ENCODE measurements at regions not wholly inside any gene's neighbourhood (a gene's known extent, or its start where the extent isn't known, plus 50 kb on each side); places are given as distances from the start of the nearest gene placed in this dataset.
"Not testable (repeated sequence)": the region's sequence is repeated elsewhere in the genome, so short reads cannot be mapped to it uniquely, and the experiment has no call there.

DNA sequence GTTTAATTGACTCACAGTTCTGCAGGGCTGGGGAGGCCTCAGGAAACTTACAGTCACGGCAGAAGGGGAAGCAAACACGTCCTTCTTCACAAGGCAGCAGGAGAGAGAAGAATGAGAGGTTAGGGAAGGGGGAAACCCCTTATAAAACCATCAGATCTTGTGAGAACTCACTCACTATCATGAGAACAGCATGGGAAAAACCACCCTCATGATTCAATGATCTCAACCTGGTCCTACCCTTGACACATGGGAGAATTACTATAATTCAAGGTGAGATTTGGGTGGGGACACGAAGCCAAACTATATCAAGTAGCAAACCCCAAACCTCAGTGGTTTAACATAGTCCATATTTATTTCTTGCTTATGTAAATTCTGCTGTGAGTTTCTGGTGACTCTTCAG is 252.0 kb upstream of the USP25 start:
- not testable (repeated sequence) for DNase-seq (ENCODE audit: low spot score)

DNA sequence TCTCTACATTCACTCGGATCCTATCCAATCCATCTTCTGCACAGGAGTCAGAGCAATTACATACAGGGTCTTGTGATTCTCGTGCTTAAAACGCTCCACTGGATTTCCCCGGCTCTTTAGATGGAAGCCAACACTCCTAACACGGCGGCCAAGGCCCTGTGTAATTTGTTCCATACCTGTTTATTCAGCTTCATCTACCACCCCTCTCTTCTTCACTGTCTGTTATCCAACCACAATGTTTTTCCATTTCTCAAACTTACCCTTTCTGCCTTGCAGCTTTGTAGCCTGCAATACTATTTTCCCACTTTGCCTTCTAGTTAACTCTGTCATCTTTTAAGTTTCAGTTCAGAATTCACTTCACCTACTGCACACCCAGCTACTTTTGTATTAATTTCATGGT is 249.6 kb upstream of the USP25 start:
- DNase-seq (ENCODE audit: low spot score) = no peak

DNA sequence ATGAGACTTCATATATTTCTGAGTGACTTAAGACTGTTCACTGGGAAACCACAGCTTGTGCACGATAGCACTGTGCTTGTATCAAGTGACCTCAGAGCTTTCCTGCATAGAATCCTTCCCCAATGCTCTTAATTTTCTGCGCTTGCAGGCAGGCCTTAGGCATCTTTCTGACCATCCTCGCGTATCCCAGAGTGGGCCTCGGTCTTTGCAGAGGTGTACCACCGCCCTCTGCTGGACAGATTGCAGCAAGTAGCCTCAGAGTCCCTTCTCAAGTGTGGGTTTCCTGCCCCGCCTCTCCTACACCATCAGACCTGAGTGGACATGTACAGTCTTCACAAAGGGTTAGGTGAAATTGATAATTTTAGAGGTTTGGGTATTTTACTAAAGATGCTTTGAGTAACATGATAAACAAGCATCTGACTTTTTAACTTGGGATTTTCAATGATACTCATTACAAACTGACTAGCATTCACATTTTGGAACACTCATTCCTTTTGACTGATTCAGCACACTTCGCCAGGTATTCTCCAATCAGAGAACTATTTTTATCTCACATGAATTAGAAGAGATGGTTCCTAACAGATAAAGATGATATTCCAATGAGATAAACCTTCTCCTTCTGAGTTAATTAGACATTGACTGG is 246.5 kb upstream of the USP25 start:
- peak; percentile 5 for DNase-seq (ENCODE audit: low spot score)

DNA sequence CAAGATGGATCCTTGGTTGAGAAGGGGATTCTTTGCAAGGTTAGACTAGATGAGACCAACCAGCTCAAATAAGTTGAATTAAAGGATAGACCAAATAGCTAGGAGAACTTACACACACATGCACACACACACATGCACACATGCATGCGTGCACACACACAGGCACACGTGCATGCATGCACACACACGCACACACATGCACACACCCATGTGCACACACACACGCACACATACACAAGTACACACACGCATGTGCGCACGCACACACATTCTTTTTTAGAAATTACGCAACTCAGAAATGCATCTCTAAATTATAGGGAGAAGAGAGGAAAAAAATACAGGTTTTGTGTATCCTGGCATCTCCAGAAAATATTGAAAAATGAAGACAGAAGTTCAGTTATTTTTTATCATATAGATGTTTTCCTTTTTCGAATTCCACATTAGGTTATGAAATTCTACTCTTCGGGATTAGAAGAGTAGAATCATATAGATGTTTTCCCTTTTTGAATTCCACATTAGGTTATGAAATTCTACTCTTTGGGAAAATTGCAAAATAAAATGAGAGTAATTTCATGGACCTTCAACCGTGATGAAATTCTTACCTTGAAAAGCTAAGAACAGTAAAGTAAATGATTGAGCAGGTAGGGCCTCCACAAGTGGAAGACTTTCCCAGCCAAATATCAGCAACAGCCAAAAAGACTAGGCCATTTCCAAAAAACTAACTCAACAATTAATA is 243.2 kb upstream of the USP25 start:
- no peak for DNase-seq (ENCODE audit: low spot score)

DNA sequence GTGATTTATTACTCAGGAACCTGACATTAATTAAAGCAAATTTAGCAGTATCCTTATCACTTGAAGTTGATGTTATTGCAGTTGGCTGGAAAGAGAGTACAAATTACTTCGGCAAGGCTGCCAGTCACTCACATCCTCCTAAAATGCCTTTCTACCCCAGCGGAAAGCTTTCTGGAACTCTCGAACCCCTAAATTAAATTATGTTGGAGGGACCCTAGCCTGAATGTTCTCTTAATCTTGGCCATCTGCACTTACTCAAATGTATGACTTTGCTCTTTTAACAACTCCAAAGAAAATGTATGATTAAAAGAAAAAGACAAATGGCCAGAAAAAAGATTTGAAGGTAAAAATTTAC is 242.6 kb upstream of the USP25 start:
- DNase-seq (ENCODE audit: low spot score) = no peak

DNA sequence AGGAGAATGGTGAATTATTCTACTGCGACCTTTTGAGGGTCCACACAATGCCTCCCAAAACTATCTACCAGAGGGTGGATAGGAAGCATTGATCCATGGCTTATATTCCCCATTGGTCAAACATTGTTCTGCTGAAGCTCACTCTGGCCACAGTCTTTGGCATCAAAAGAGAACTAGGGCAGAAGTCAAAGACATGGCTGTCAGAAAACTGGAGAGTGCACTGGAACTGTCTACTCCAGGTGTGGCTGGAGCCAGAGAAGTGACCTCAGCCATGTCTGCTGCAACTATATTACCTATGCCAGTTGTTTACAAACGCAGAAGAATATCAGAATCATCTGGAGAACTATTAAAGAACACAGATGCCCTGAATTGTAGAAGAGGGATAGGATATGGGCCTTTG is 238.7 kb upstream of the USP25 start:
- no peak for DNase-seq (ENCODE audit: low spot score)

DNA sequence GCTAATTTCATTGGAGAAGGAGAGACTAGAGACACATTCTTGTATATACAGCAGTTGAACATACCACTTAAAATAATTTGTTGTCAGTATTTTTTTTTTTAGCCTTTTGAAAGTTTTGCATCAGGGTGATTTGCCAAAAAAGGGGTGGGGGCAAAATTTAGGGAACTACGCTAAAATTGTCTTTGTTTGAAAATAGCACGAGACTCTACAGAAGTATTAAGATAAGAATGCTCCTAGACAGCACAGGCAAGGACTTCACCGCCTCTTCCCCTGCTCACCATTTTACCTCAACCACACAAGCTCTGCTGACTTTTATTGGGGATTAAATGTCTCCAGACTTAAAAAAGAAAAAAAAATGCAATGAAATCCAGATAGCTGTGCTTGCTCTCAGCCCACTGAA is 236.1 kb upstream of the USP25 start:
- DNase-seq (ENCODE audit: low spot score) = no peak

DNA sequence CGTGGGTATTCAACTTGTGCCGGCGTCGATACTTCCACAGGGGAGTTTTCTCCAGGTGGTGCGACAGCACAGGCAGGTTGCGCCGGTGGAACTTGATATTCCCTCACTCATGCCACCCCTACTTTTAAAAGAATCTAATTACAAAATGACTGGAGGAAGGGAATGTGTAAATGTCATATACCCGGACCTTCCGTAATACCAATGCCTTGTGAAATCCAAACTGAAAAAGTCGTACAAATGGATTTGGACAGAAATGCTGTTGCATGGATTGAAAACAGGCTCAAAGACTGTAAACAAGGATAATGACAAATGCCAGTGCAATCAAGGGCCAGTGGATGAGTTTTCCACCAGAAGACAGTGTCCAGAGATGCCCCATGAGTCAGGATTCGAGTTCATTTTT is 235.3 kb upstream of the USP25 start:
- no peak for DNase-seq (ENCODE audit: low spot score)

DNA sequence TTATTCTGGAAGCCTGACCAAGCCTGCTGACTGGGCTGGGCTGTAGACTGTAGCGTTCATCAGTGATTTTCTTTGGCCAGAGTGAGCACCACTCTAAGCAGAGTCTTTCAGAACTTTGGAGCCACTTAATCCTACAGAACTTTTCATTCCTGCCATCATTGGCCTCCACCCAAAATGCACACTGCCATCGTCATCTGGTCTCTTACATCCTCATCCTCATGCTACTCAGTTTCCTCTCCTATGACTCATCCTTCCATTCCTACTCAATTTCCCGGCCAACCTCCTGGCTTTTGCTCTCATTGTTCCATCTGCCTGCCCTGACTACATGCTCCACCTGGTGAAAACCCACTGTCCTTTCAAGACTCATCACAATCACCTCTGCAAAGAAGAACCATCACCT is 233.8 kb upstream of the USP25 start:
- DNase-seq (ENCODE audit: low spot score) = no peak

DNA sequence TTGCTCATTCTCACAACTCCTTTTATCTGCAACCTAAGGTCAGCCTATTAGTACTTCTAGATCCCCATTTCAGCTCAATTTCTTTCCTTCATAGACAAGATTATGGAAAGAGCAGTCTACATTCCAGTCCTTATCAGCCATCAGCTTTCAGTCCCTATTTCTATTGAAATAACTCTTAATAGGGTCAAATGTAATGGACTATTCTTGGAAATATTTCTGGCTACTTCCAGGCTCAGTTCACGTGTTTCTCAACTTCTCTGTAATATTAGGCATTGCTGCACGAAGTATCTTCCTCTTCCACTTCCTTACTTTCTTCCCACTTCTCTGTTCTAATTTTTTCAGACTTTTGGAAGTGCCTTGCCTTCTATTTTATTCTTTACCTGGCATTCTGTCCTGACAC is 232.9 kb upstream of the USP25 start:
- no peak for DNase-seq (ENCODE audit: low spot score)

DNA sequence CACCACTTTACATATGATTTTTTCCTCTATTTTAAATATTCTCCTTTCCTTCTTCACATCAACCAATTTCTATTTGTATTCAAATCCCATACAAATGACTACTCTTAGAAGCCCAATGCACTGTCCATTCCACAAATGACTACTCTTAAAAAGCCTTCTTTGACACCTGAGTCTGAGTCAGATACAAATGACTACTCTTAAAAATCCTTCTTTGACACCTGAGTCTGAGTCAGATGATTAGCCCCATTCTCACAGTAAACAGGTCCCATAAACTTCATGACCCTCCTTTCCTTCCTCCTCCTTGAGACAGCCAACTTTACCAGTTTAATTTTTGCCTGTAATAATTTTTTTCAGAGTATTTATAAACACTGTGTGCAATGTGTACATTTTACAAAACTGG is 231.3 kb upstream of the USP25 start:
- DNase-seq (ENCODE audit: low spot score) = no peak

DNA sequence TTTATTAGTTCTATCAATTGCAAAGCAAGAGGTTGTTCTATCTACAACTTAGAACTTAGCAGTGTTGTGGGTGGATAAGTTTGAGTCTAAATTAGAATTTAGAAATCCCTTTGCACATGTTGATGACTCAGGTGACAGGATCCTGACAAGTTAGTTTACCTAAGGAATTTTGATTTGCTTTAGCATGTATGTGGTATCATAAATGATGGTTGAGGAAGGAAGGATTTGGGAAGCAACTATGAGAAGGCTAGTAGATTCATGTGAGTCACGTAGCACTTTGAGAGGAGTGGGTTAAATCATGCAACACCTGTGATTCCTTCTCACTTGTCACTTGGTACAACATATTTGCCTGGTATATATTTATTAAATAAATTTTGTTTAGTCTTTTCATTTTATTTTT is 223.7 kb upstream of the USP25 start:
- no peak for DNase-seq (ENCODE audit: low spot score)

DNA sequence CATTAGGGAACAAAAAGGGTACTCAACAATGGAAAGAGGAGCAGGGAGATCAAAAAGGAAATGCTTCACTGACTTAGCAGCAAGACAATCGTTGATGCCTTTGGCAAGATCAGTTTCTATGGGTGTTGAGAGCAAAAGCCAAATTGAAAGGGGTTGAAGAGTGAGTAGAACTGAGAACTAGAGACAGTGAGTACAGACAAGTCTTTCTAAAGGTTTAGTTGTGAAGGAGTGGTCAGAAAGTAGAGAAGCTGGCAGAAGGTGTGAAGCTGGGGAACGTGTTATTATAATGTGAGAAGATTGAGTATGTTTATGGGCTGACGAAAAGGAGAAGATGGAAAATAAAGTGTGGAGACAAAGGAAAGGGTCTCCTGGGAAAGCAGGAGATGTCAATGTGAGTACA is 221.2 kb upstream of the USP25 start:
- DNase-seq (ENCODE audit: low spot score) = no peak

DNA sequence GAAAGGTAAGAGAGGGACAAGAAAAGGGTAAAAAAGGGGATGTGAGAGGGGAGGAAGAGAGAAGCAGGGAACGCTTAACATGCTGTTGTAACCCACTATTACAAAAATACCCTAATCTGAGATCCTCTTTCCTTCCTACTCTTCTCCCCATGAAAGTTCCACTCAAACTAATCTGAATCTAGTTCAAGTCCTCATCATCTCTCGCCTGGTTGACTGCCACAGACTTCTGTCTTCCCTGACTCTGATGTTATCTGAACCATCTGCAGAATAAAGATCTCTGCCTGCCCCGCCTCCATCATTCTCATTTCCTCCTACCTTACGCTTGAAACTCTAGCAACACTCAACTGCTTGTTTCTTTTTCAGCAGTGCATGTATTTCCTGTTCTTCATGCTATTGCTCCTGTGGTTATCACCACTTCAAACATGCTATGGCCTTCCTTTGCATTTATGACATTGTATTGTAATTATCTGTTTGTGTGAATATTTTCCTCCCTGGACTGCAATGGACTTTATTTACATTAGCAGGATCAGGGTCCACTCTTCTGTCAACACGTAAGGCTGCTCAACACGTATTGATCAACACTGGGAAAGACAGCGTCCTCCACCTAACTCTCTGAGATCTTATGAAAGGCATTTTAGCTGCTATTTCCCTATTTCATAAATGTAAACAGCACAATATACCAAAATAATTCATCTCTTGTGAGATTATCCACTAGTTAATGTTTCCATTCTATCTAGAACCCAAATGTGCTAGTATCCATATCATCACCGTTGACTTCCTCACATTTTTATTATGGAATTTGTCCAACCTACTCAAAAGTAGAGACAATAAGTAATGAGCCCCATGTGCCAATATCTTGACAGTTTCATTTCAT is 215.5 kb upstream of the USP25 start:
- peak; percentile 6 for DNase-seq (ENCODE audit: low spot score)

DNA sequence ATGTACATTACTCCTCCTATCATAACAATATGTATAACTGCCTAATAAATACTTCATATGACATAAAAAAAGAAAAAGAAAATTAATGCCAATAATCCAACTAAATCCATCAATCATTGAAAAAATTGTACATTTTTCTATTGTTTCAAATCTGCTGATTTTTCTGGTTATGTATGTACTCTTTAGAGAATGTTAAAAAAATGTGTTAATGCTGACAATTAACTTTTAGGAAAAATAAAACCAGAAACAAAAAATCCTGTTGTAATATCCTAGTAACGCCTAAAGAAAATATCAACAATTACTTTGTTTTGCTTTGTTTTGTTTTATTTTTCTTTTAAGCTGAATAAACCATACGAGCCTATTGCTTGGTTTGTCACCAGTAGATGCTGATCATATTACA is 213.9 kb upstream of the USP25 start:
- DNase-seq (ENCODE audit: low spot score) = no peak

DNA sequence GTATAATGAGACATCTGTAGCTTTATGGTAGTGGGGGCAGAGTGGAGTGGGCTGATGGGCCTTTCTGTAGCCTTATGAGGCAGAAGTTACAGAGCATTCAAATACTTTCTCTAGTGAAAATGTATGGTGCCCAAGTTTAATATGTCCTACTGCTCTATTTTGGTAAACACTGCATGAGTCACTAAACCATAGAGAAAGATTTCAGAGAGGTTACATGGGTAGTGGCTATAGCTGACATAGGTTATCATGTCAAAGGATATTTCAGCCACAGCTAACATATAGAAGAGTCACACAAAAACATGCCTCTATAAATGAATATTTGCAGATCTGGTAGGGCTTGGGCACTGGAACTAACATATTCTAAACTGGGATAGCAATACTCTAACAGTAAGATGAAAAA is 212.4 kb upstream of the USP25 start:
- DNase-seq (ENCODE audit: low spot score) = no peak

DNA sequence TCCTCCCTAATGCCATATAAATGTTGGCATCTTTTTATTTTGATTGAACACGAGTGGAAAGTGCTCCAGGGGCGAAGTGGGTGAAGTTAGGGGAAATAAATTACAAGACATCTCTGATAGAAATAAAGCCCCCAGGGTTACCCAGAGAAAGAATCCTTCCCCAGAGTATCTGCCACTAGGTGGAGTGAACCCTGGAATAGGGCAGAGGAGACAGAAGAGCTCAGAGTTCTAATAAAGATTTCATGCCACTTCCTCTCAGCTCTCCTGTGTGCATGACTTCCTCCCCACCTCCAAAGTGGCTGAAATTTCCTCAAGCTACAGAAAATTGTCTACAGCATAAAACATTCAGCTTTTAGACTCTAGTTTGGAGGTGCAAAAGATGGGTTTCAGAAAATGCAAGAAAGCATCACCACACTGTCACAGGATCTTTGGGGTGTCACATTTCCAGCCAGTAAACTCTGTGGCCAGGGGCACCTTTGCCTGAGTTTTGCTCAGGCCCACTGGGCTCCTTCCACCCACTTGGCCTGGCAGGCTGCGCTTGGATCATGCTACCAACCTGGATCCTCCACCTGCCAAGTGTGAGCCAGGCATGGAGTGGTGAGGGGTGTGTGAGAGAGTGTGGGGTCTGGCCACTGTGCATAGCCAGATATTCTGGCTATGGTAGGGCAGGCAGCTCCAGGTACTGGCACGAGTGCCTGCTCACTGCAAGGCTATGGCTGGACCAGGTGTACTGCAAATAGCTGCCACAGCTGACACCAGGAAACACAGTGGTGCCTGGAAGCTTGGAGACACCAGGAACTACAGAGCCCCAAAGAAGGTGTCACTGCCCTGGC is 208.8 kb upstream of the USP25 start:
- DNase-seq (ENCODE audit: low spot score) = no peak

DNA sequence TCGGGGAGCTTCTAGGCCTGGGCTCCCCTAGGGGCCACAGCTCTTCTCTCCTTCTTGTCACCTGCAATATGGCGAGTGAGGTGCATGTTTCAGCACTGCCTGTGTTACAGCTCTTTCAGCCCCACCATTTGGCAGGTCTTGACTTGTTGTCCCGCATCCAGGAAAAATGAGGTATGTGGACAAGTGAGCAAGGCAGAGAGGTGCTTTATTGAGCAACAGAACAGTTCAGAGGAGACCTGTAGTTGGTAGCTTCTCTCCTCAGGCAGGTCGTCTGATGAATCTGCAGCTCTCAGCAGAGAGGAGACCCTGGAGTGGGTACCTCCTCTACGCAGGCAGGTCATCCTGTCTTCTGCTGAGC is 208.2 kb upstream of the USP25 start:
- DNase-seq (ENCODE audit: low spot score) = no peak

DNA sequence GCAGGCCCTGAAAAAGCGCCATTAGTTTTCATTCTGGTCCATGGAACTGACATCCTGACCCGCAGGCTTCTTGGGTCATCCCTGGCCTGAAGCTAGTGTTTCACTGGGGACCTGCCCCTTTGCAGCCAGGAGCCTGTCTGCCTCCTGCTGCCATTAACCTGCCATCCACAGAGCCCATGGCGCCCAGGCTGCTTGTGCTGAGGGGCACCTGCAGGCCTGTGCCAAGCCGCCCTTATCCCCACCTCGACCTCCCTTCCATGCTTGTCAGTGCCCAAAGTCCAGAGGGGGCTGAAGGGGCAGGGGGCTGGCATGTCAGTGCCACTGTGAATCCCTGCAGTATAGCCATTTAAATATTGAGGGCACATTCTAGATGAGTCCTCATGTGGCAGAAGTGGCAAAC is 207.6 kb upstream of the USP25 start:
- no peak for DNase-seq (ENCODE audit: low spot score)

DNA sequence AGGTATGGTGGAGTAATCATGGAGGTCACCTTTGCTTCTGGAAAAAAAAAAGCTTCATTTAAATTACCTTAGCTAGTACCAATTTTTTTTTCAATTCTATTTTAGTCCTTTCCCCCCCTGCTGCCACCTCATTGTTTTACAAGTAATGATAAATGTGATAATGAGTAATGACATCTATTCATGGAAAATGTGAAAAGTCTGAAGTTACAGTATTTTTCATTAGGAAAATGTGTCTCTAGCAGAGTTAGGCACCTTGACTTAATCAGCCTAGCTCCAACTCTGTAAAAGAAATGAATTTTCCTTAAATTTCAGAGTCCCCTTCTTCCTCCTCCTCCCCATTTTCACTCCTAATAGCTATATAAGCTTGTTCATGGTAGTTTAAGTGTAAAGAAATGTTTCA is 204.9 kb upstream of the USP25 start:
- DNase-seq (ENCODE audit: low spot score) = no peak

DNA sequence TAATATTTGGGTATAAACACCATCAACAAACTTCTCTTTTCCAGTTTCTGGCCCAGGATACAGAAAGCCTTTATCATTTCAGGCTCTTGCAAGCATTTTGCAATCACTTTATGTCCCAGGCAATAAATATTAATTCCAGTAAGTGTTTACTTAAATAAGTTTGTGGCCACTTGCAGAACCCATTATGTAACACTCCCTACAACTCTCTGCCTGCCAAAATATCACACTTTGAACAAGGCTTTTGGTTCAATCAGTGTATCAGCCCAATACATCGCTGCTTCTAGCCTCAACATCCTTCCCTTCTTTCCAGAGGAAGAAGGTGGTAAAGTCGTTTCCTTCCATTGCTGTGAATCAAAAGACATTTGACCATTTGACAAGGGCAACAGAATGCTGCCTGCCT is 203.0 kb upstream of the USP25 start:
- no peak for DNase-seq (ENCODE audit: low spot score)

DNA sequence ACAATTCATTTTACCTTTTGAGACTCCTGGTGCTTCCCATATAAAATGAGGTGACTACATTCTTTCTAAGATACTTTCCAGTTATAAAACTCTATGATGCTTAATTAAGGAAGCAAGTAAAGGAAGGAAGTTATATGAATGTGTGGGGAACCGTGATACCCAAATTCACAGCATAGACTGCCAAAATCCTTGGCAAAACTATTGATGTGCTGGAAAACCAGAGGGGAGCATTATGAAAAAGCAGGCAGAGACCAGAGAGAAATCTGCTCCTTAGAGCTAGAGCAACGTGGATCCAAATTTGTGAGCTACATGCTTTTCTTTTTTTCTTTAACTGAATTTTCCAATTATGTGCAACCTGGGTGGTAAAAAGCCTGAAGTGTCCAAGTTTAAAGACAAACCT is 201.4 kb upstream of the USP25 start:
- DNase-seq (ENCODE audit: low spot score) = no peak

DNA sequence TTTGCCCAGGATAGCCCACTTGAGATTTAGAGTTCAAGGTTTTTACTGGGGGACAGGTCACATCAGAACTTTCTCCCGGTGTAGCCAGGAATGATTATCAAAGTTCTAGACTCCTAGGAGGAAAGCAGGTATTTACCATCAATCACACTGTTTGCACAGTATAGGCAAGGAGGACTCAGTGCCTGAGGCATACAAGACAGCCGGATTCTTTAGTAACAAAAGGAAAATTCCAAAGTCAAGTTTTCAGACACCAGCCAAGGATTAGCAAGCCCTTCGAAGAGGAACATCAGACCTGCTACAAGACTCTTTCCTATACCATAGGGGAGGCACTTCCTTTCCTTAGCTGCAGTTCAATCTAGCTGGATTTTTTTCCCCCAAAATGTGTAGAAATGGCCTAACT is 197.8 kb upstream of the USP25 start:
- no peak for DNase-seq (ENCODE audit: low spot score)
